ENCODE measurements at regions not wholly inside any gene's neighbourhood (a gene's known extent, or its start where the extent isn't known, plus 50 kb on each side); places are given as distances from the start of the nearest gene placed in this dataset.

- Histone ChIP-seq H3K27ac (no peak overlapping the region), H3K4me3 (IDR thresholded peaks at IDR 0.05; ENCODE audit: insufficient read depth, low read depth, low read length) (no peak overlapping the region), H3K4me2 (no peak overlapping the region), H3K9ac (no peak overlapping the region), H3K4me1 (ENCODE audit: low read depth, poor library complexity, severe bottlenecking) (no peaks in the 10 kb centered on the region), H3K36me3 (ENCODE audit: insufficient read depth) (no peaks in the 10 kb centered on the region), H2AFZ (ENCODE audit: low read depth) (no peak overlapping the region), H3K79me2 (ENCODE audit: insufficient read depth, low read depth) (no peaks in the 10 kb centered on the region), H3K27me3 (ENCODE audit: insufficient read depth, low read depth) (no peaks in the 10 kb centered on the region), H4K20me1 (ENCODE audit: insufficient read depth) (no peaks in the 10 kb centered on the region)
- no peak for TF ChIP-seq CTCF (conservative IDR thresholded peaks at IDR 0.05; ENCODE audit: low read depth, low read length)
Observed at GRCh38 chr14:89630101-89630829, 213.2 kb upstream of the FOXN3 start.

- H3K27ac ChIP-seq, result no peak overlapping the region
- no peak for TF ChIP-seq CTCF (conservative IDR thresholded peaks at IDR 0.05; ENCODE audit: low read depth, low read length)
- no peak overlapping the region for H2AFZ ChIP-seq (ENCODE audit: low read depth)
- no peaks in the 10 kb centered on the region for H3K27me3 ChIP-seq (ENCODE audit: insufficient read depth, low read depth)
- H3K4me3 ChIP-seq (IDR thresholded peaks at IDR 0.05; ENCODE audit: insufficient read depth, low read depth, low read length), result no peak overlapping the region
- no peaks in the 10 kb centered on the region for H3K4me1 ChIP-seq (ENCODE audit: low read depth, poor library complexity, severe bottlenecking)
- no peak overlapping the region for H3K4me2 ChIP-seq
- H3K36me3 ChIP-seq (ENCODE audit: insufficient read depth), result no peaks in the 10 kb centered on the region
- H4K20me1 ChIP-seq (ENCODE audit: insufficient read depth), result no peaks in the 10 kb centered on the region
- no peak overlapping the region for H3K9ac ChIP-seq
- no peaks in the 10 kb centered on the region for H3K79me2 ChIP-seq (ENCODE audit: insufficient read depth, low read depth)
Observed at GRCh38 chr14:89629383-89629782, 212.3 kb upstream of the FOXN3 start.

DNA sequence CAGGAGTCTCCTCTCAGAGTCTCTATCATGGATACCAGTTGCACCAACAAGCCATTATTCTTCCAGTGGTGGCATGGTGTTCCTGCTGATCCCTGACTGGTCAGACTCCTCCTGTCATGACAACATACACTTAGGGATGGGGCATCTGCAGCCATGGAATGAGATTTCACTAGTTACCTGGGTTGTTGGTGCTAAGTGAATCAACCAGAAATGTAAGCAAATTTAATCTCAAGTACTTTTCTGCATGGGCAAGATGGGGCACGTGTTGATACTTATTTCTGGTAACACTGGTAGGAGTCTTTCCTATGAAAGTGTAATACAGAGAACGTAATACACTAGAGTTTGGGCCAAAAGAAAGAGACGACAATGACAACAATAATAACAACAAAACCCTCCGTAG, 211.5 kb upstream of the FOXN3 start:
- no peaks in the 10 kb centered on the region for H3K79me2 ChIP-seq (ENCODE audit: insufficient read depth, low read depth)
- no peak overlapping the region for H3K4me3 ChIP-seq (IDR thresholded peaks at IDR 0.05; ENCODE audit: insufficient read depth, low read depth, low read length)
- H3K9ac ChIP-seq, result no peak overlapping the region
- H3K36me3 ChIP-seq (ENCODE audit: insufficient read depth), result no peaks in the 10 kb centered on the region
- no peak overlapping the region for H2AFZ ChIP-seq (ENCODE audit: low read depth)
- TF ChIP-seq CTCF (conservative IDR thresholded peaks at IDR 0.05; ENCODE audit: low read depth, low read length), result no peak
- no peaks in the 10 kb centered on the region for H4K20me1 ChIP-seq (ENCODE audit: insufficient read depth)
- H3K4me1 ChIP-seq (ENCODE audit: low read depth, poor library complexity, severe bottlenecking), result no peaks in the 10 kb centered on the region
- no peak overlapping the region for H3K27ac ChIP-seq
- no peaks in the 10 kb centered on the region for H3K27me3 ChIP-seq (ENCODE audit: insufficient read depth, low read depth)
- no peak overlapping the region for H3K4me2 ChIP-seq

DNA sequence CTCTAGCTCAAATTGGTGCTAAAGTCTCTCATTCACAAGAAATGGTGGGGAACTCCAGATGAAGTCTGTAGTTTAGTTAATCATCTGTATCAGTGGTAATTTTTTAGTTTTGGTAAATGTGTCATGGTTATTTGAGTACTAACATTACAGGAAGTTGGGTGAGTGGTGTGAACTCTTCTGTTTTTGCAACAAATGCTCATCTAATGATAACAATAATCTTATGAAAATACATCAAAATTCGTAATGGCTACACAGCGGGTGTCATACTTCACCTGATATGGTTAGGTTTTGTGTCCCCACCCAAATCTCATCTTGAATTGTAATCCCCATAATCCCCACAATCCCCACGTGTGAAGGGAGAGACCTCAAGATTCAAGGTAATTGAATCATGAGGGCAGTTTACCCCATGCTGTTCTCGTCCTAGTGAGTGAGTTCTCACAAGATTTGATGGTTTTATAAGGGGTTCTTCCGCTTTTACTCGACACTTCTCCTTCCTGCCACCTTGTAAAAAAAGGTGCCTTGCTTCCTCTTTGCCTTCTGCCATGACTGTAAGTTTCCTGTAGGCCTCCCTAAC, 209.3 kb upstream of the FOXN3 start:
- H3K4me2 ChIP-seq, result no peak overlapping the region
- H3K4me3 ChIP-seq (IDR thresholded peaks at IDR 0.05; ENCODE audit: insufficient read depth, low read depth, low read length), result no peak overlapping the region
- H2AFZ ChIP-seq (ENCODE audit: low read depth), result no peak overlapping the region
- no peak overlapping the region for H3K9ac ChIP-seq
- no peaks in the 10 kb centered on the region for H3K79me2 ChIP-seq (ENCODE audit: insufficient read depth, low read depth)
- no peak for TF ChIP-seq CTCF (conservative IDR thresholded peaks at IDR 0.05; ENCODE audit: low read depth, low read length)
- no peaks in the 10 kb centered on the region for H4K20me1 ChIP-seq (ENCODE audit: insufficient read depth)
- no peaks in the 10 kb centered on the region for H3K4me1 ChIP-seq (ENCODE audit: low read depth, poor library complexity, severe bottlenecking)
- H3K27ac ChIP-seq, result no peak overlapping the region
- H3K27me3 ChIP-seq (ENCODE audit: insufficient read depth, low read depth), result no peaks in the 10 kb centered on the region
- no peaks in the 10 kb centered on the region for H3K36me3 ChIP-seq (ENCODE audit: insufficient read depth)
